Loucy (cell line): ENCODE measurements at regions not wholly inside any gene's neighbourhood (a gene's known extent, or its start where the extent isn't known, plus 50 kb on each side); places are given as distances from the start of the nearest gene placed in this dataset.

Experiments used
- H2AFZ ChIP-seq: fragments of 200-600 bp; sonication (generic); 2 replicates; pipeline ENCODE4 v1.6.0; 2016; ENCODE audit warnings: antibody characterized with exemption, mild to moderate bottlenecking, low read length, moderate library complexity
- H3F3A ChIP-seq: fragments of 200-600 bp; 2 replicates; pipeline ENCODE4 v1.6.0; 2016; ENCODE audit warnings: antibody characterized with exemption, low read depth, mild to moderate bottlenecking
- H3K27me3 ChIP-seq: fragments of 200-600 bp; sonication (generic); 2 replicates; pipeline ENCODE4 v1.6.1; 2014; ENCODE audit warnings: low read length, mild to moderate bottlenecking; ENCODE audit not compliant: insufficient read depth, poor library complexity, severe bottlenecking
- H3K36me3 ChIP-seq: fragments of 200-600 bp; sonication (generic); 2 replicates; pipeline ENCODE4 v1.6.1; 2016; ENCODE audit warnings: low read length; ENCODE audit not compliant: insufficient read depth
- H3K4me1 ChIP-seq: fragments of 200-600 bp; sonication (generic); 2 replicates; pipeline ENCODE4 v1.5.1; 2014; ENCODE audit warnings: low read length, mild to moderate bottlenecking; ENCODE audit not compliant: insufficient read depth, poor library complexity, severe bottlenecking
- H3K4me2 ChIP-seq: fragments of 200-600 bp; sonication (generic); 2 replicates; pipeline ENCODE4 v1.6.0; 2014; ENCODE audit warnings: antibody characterized with exemption, low read length, low read depth, mild to moderate bottlenecking; ENCODE audit not compliant: poor library complexity, severe bottlenecking
- H3K4me3 ChIP-seq: fragments of 200-600 bp; sonication (generic); 2 replicates; pipeline ENCODE4 v1.5.1; 2014; ENCODE audit warnings: low read length, mild to moderate bottlenecking, mixed read lengths; ENCODE audit not compliant: poor library complexity, severe bottlenecking
- H3K79me2 ChIP-seq: fragments of 200-600 bp; sonication (generic); 2 replicates; pipeline ENCODE4 v1.6.1; 2014; ENCODE audit warnings: low read length; ENCODE audit not compliant: insufficient read depth
- H3K9ac ChIP-seq: fragments of 200-600 bp; sonication (generic); 2 replicates; pipeline ENCODE4 v1.6.0; 2014; ENCODE audit warnings: mild to moderate bottlenecking, low read depth, low read length, moderate library complexity; ENCODE audit not compliant: poor library complexity, severe bottlenecking
- H3K9me2 ChIP-seq: fragments of 200-600 bp; sonication (generic); replicated peaks from 2 replicates; pipeline ENCODE4 v1.6.1; 2016; ENCODE audit warnings: low read depth, low read length, mixed read lengths
- H3K9me3 ChIP-seq: fragments of 200-600 bp; sonication (generic); 2 replicates; pipeline ENCODE4 v1.6.1; 2014; ENCODE audit warnings: mild to moderate bottlenecking, antibody characterized with exemption, low read length, low read depth; ENCODE audit not compliant: insufficient read depth
- H4K20me1 ChIP-seq: fragments of 200-600 bp; sonication (generic); 2 replicates; pipeline ENCODE4 v1.6.0; 2014; ENCODE audit warnings: antibody characterized with exemption, low read length, mild to moderate bottlenecking; ENCODE audit not compliant: insufficient read depth, poor library complexity, severe bottlenecking
- CTCF ChIP-seq: fragments of 200-600 bp; sonication (generic); conservative IDR thresholded peaks from 2 replicates; pipeline ENCODE4 v1.5.1; 2014; ENCODE audit warnings: mild to moderate bottlenecking, antibody characterized with exemption, low read length
- EZH2phosphoT487 ChIP-seq: fragments of 200-600 bp; IDR thresholded peaks from 2 replicates; pipeline ENCODE4 v1.6.1; 2018; ENCODE audit warnings: antibody characterized with exemption, mild to moderate bottlenecking, moderate library complexity, borderline replicate concordance

GRCh38 chr2:157957596-157957995 is 81.5 kb upstream of the ACVR1 start:
- Histone ChIP-seq H3K27me3 (no peaks in the 10 kb centered on the region), H3K36me3 (no peaks in the 10 kb centered on the region), H3K9ac (no peak overlapping the region), H3F3A (no peaks in the 10 kb centered on the region), H3K4me2 (no peak overlapping the region), H3K4me1 (no peaks in the 10 kb centered on the region), H3K79me2 (no peaks in the 10 kb centered on the region), H3K9me2 (no peaks in the 10 kb centered on the region), H4K20me1 (no peaks in the 10 kb centered on the region), H3K9me3 (no peaks in the 10 kb centered on the region; the same call in 1 of the 2 replicates), H2AFZ (no peak overlapping the region), H3K4me3 (no peak overlapping the region)
- TF ChIP-seq CTCF = no peak
- TF ChIP-seq EZH2phosphoT487 = no peak

GRCh38 chr2:157952558-157952957 is 76.4 kb upstream of the ACVR1 start:
- Histone ChIP-seq H3K4me2 (no peak overlapping the region), H3K9me3 (no peaks in the 10 kb centered on the region), H3F3A (no peaks in the 10 kb centered on the region), H3K36me3 (no peaks in the 10 kb centered on the region), H3K79me2 (no peaks in the 10 kb centered on the region), H3K9ac (no peak overlapping the region), H4K20me1 (no peaks in the 10 kb centered on the region), H3K27me3 (no peaks in the 10 kb centered on the region), H3K9me2 (no peaks in the 10 kb centered on the region), H2AFZ (no peak overlapping the region), H3K4me1 (no peaks in the 10 kb centered on the region), H3K4me3 (no peak overlapping the region)
- TF ChIP-seq CTCF = no peak
- TF ChIP-seq EZH2phosphoT487 = no peak

- Histone ChIP-seq H3K9me2 (no peaks in the 10 kb centered on the region), H3K79me2 (no peaks in the 10 kb centered on the region), H3F3A (no peaks in the 10 kb centered on the region), H2AFZ (no peak overlapping the region), H3K4me2 (no peak overlapping the region), H3K27me3 (no peaks in the 10 kb centered on the region), H3K4me1 (no peaks in the 10 kb centered on the region), H3K4me3 (no peak overlapping the region), H3K9ac (no peak overlapping the region), H4K20me1 (no peaks in the 10 kb centered on the region), H3K9me3 (no peaks in the 10 kb centered on the region), H3K36me3 (no peaks in the 10 kb centered on the region)
- TF ChIP-seq EZH2phosphoT487 = no peak
- no peak for TF ChIP-seq CTCF
Observed at GRCh38 chr2:157948856-157949255, 72.7 kb upstream of the ACVR1 start.
